IPS-20b (cell line): ENCODE measurements at regions not wholly inside any gene's neighbourhood (a gene's known extent, or its start where the extent isn't known, plus 50 kb on each side); places are given as distances from the start of the nearest gene placed in this dataset.
A peak's percentile ranks its signal among the peaks of the same experiment; 100 is the strongest.

Experiments
- H3K27ac ChIP-seq: one replicate; pipeline ENCODE4 v1.5.1; 2013; ENCODE audit warnings: low read length
- H3K27me3 ChIP-seq: 2 replicates; pipeline ENCODE4 v1.6.1; 2013; ENCODE audit warnings: mild to moderate bottlenecking, low read length, inconsistent platforms; ENCODE audit not compliant: insufficient read depth
- H3K36me3 ChIP-seq: 2 replicates; pipeline ENCODE4 v1.6.1; 2013; ENCODE audit warnings: low read depth, mild to moderate bottlenecking, inconsistent platforms, low read length, moderate library complexity; ENCODE audit not compliant: insufficient read depth
- H3K4me1 ChIP-seq: 2 replicates; pipeline ENCODE4 v1.6.1; 2013; ENCODE audit warnings: mild to moderate bottlenecking, control low read depth, inconsistent platforms, low read length, moderate library complexity; ENCODE audit not compliant: insufficient read depth
- H3K4me3 ChIP-seq: 2 replicates; pipeline ENCODE4 v1.5.1; 2013; ENCODE audit warnings: mild to moderate bottlenecking, low read length, inconsistent platforms
- H3K9ac ChIP-seq: 2 replicates; pipeline ENCODE4 v1.6.1; 2013; ENCODE audit warnings: low read depth, mild to moderate bottlenecking, inconsistent platforms, low read length, moderate library complexity
- H3K9me3 ChIP-seq: 2 replicates; pipeline ENCODE4 v1.6.1; 2013; ENCODE audit warnings: mild to moderate bottlenecking, low read depth, low read length, inconsistent platforms; ENCODE audit not compliant: insufficient read depth

DNA sequence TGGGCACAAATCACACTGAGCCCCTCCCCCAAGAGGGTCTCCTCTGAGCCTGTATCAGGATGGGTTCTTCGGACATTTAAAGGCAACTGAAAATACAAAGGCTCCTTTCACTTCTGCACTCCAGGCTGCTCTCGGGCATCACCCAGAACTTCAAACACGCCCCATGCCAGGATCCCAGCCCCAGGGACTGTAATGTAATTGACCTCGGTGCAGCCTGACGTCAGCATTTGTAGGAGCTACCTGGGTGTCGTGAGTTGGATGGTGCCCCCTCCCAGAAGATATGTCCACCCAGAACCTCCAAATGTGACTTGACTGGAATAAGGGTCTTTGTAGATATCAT lies 95.2 kb downstream of the PSMG1 start:
- Histone ChIP-seq H3K27me3 (no peaks in the 10 kb centered on the region), H3K4me3 (no peak overlapping the region), H3K36me3 (no peaks in the 10 kb centered on the region), H3K9me3 (no peaks in the 10 kb centered on the region), H3K4me1 (no peaks in the 10 kb centered on the region), H3K9ac (no peak overlapping the region), H3K27ac (no peak overlapping the region)

DNA sequence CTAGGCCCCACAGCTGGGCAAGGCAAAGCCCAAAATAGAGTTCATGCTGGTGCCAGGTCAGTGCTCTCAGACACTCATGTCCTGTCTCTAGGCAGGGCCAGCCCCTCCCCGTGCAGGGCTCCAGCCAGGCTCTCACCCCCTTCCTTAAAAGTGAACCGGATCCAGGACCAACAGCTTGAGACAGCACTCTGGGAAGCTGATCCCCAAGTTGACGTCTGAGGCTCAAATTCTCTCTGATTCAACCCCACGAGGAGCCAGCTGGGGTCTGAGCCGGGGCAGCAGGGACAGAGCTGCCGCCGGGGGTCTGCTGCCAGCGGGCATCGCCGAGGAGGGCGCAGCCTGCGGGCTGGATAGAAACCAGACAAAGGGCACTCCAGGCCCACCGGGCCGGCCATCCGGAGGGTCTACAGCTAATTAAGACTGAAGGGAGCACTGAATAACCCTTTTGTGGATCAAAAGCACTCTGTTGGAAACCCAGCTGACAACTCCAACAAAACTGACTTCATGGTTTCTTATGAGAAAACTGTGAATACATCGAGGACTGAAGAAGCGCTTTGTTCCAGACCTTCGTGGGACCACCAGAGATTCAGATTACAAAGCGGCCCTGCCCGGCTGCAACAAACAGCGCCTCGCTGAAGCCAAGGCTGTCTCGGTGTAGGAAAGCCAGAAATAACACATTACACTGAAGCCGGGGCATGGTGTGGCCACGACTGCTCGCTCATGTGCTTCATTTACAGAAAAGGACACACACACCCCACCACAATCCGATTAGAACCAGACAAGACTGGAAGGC lies 95.8 kb downstream of the PSMG1 start:
- Histone ChIP-seq H3K4me3 (no peak overlapping the region), H3K27me3 (no peaks in the 10 kb centered on the region), H3K4me1 (peaks cover under 1% of the 10 kb centered on the region; the same call in 1 of the 2 replicates), H3K9ac (no peak overlapping the region), H3K36me3 (no peaks in the 10 kb centered on the region), H3K27ac (no peak overlapping the region), H3K9me3 (no peaks in the 10 kb centered on the region)

DNA sequence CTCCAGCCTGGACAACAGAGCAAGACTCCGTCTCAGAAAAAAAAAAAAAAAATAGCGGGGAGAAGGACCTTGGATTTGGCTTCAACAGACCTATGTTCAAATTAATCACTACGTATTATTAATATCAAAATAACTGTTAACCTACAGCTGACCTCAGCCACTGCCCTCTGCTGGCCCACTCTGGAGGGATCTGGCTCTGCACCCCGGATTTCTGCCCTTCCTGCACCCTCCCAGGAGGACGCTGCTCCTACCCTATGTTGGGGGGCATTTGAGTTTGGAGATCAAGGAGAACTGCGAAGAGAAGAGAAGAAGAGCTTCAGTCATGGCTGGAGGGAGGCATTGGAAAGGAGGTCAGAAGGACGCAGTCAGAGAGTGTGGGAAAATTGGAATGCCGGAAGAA lies 96.7 kb downstream of the PSMG1 start:
- H3K27me3 ChIP-seq = no peaks in the 10 kb centered on the region
- H3K36me3 ChIP-seq = no peaks in the 10 kb centered on the region
- H3K4me3 ChIP-seq = no peak overlapping the region
- peaks cover 5% of the 10 kb centered on the region; the same call in 1 of the 2 replicates for H3K4me1 ChIP-seq
- no peaks in the 10 kb centered on the region for H3K9me3 ChIP-seq
- H3K27ac ChIP-seq = no peak overlapping the region
- no peak overlapping the region for H3K9ac ChIP-seq

DNA sequence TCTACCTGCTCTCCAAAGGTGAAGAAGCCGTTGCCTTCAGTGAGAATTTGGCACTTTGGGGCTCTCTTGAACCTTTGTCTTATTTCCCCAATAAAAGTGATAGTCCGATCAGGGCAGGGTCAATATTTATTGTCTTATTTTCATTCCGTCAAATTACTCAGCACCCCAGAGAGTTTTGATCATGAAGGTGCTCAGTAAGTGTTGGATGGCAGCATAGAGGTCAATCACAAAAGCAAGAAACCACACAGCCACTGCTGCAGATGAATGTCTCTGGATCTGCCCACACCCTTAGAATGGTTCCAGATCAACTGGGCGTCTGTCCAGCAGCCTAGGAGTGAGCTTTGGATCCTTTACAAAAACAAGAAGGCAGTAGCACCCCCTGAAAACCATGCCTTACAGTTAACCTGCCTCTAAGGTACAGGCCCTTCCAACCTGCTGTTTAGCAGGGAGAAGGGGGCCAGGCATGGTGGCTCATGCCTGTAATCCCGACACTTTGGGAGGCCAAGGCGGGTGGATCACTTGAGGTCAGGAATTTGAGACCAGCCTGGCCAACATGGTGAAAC lies 97.3 kb downstream of the PSMG1 start:
- peaks cover 5% of the 10 kb centered on the region; the same call in 1 of the 2 replicates for H3K4me1 ChIP-seq
- H3K9me3 ChIP-seq = no peaks in the 10 kb centered on the region
- no peak overlapping the region for H3K27ac ChIP-seq

DNA sequence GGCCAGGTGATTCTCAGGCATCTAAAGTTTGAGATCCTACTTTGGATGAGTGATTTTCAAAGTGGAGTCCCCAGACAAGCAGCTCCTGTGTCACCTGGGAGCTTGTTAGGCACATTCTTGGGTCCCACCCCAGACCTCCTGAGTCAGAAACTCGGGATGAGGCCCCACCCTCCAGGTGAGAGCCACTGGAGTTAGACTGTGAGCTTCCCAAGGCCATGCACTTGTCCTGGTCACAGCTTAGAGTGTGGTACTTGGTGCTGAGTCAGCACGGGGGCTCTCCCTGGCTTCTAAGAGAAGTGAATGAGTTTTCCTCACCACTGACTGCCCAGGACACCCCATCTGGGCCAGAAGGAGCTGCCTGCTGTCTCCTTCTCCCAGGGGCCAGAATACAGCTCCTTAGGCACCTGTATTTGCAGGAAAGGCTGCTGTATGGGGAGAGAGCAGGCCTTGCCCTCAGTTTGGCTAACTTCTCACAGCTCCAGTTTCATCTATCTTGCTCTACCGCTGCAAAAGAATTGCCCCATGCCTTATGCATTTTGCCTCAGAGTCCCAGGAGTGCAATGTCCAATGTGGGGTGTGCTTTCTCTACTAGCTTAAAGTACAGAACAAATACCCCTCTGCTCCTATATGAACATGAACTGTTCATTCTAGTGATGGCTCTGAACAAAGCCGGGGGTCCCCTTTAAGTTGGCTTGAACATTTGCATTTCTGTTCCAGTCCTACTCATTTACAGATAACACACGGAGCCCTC lies 98.1 kb downstream of the PSMG1 start:
- no peaks in the 10 kb centered on the region for H3K36me3 ChIP-seq
- H3K9ac ChIP-seq = no peak overlapping the region
- no peaks in the 10 kb centered on the region for H3K9me3 ChIP-seq
- H3K27me3 ChIP-seq = no peaks in the 10 kb centered on the region
- H3K27ac ChIP-seq = no peak overlapping the region
- no peak overlapping the region for H3K4me3 ChIP-seq
- H3K4me1 ChIP-seq = peaks cover 5% of the 10 kb centered on the region; the same call in 1 of the 2 replicates

More for the DNA sequence above, 97.3 kb downstream of the PSMG1 start:
- Histone ChIP-seq H3K9ac (no peak overlapping the region), H3K27me3 (no peaks in the 10 kb centered on the region), H3K4me3 (no peak overlapping the region), H3K36me3 (no peaks in the 10 kb centered on the region)

DNA sequence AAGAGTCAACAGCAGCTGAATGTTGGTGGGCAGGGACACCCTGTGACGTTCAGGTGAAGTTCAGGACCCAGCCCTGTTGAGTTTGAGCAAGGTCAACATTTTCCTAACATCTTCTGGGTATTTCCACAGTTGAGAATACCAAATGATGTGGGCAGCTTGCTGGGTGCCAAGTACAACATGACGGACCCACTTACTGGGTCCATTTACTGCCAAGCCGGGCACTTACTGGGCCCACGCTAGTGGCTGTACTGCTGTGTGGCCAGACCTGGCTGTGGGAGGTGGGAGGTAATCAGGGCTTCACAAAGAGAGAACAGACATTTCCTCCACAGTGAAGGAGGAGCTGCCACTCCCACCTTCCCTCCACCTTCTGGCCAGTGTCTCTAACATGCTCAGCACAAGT lies 99.2 kb downstream of the PSMG1 start:
- H3K4me1 ChIP-seq = peaks cover 5% of the 10 kb centered on the region; the same call in 1 of the 2 replicates
- H3K9ac ChIP-seq = no peak overlapping the region
- H3K36me3 ChIP-seq = no peaks in the 10 kb centered on the region
- H3K4me3 ChIP-seq = no peak overlapping the region
- H3K9me3 ChIP-seq = no peaks in the 10 kb centered on the region
- H3K27me3 ChIP-seq = no peaks in the 10 kb centered on the region
- H3K27ac ChIP-seq = no peak overlapping the region

DNA sequence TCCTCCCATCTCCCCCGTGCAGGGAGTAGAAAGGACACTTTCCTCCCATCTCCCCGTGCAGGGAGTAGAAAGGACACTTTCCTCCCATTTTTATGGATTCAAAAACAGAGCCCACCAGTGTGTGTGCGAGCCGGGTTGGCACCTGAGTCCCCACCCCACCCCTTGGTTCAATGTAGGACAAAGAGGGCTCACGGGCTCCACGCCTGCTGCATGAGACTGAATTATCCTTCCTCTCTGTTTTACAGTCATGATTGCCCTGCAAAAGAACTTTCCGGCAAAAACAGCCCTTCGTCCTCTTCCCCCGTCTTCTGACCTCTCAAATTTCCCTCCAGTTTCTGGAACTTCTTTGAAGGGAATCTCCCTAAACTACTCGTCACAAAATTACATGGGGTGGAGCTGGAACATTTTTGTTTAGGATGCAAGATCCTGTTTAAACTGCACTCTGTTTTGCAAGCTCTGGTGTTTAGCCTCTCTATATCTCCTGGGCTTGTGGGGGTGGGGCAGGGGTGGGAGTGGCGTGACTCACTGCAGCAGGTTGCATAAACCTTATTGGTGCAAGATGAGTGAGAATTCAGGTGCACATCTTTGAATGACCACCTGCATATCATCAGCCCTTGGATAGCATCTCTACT lies 99.8 kb downstream of the PSMG1 start:
- Histone ChIP-seq H3K9me3 (no peaks in the 10 kb centered on the region), H3K4me3 (no peak overlapping the region), H3K4me1 (peaks cover 5% of the 10 kb centered on the region; the same call in 1 of the 2 replicates), H3K9ac (no peak overlapping the region), H3K36me3 (no peaks in the 10 kb centered on the region), H3K27ac (no peak overlapping the region), H3K27me3 (no peaks in the 10 kb centered on the region)

DNA sequence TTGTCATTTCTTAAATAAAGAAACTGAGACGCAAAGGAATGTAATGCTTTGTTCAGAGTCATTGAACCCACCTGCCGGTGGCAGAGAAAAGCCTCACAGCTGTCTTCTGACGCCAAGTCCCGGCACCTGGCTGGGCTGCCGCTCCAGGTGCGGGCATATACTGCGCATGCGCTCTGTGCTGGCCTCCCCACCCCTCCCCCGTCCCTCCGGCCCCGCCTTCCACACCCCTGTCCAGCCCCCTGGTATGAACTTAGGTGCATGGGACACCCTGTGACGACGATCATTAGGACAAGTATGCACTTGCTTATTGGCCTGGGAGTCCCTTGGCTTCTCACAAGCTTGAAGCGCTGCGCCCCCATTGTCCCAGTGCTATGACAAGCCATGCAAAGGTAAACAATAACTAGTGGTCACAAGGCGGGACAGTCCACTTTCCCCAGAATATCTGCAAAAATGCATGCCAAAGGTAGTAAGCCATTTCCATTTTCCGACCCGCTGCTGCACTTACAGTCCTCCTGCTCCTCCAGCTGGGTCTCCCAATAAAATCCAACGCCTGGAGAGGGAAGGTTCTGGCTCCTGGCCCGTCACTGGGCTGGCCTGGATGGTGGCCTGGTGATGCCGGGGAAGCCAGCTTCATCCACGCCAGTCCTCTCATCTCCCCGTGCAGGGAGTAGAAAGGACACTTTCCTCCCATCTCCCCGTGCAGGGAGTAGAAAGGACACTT lies 100.4 kb downstream of the PSMG1 start:
- H3K27ac ChIP-seq = no peak overlapping the region
- no peak overlapping the region for H3K9ac ChIP-seq
- peaks cover 5% of the 10 kb centered on the region; the same call in 1 of the 2 replicates for H3K4me1 ChIP-seq
- no peaks in the 10 kb centered on the region for H3K9me3 ChIP-seq
- H3K4me3 ChIP-seq = peak overlapping the region; percentile 26; the same call in 1 of the 2 replicates
- H3K36me3 ChIP-seq = no peaks in the 10 kb centered on the region
- no peaks in the 10 kb centered on the region; the same call in 1 of the 2 replicates for H3K27me3 ChIP-seq

DNA sequence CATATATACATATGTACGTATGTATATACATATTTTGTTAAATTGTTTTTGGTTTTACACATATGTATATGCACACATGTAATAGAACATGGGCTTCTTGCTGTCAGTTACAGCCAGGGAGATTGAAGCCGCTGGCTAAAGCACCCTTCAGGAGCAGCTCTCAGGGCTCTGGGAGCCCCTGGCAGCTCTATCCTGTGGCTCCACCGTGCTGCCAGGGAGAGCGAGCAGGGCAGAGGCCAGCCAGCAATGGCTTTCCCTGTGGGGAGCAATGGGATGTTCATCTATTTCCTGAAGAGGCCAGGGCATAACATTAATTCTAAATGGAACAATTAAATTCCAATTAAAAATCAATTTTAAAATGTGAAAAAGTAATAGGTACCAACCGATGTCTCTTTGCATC lies 102.9 kb downstream of the PSMG1 start:
- H3K4me3 ChIP-seq = no peak overlapping the region
- H3K9me3 ChIP-seq = no peaks in the 10 kb centered on the region
- H3K36me3 ChIP-seq = no peaks in the 10 kb centered on the region
- H3K9ac ChIP-seq = no peak overlapping the region
- H3K4me1 ChIP-seq = peaks cover 5% of the 10 kb centered on the region; the same call in 1 of the 2 replicates
- no peak overlapping the region for H3K27ac ChIP-seq
- H3K27me3 ChIP-seq = peaks cover 11% of the 10 kb centered on the region; the same call in 1 of the 2 replicates

DNA sequence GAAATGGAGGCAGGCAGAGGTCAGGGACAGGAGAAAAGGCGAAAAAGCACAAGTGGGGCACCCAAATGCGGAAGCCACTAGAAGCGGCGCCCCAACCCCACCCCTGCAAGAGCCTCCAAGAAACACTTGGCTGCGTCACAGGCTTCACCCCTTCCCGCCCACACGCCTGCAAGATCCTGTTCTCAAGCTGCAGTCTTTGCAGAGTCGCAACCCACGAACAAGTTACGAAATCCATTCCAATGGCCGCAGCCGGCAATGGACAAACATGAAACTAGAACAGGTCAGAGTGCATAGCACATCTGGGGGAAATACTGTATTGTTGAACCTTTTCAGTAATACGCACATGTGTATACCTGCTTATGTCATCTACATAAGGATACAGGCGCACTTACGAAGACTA lies 103.6 kb downstream of the PSMG1 start:
- Histone ChIP-seq H3K4me3 (no peak overlapping the region), H3K4me1 (peaks cover 5% of the 10 kb centered on the region; the same call in 1 of the 2 replicates), H3K27me3 (peaks cover 12% of the 10 kb centered on the region; the same call in 1 of the 2 replicates), H3K36me3 (no peaks in the 10 kb centered on the region), H3K27ac (no peak overlapping the region), H3K9ac (no peak overlapping the region), H3K9me3 (peaks cover 2% of the 10 kb centered on the region; the same call in 1 of the 2 replicates)
